ENCODE measurements at regions not wholly inside any gene's neighbourhood (a gene's known extent, or its start where the extent isn't known, plus 50 kb on each side); places are given as distances from the start of the nearest gene placed in this dataset.

DNA sequence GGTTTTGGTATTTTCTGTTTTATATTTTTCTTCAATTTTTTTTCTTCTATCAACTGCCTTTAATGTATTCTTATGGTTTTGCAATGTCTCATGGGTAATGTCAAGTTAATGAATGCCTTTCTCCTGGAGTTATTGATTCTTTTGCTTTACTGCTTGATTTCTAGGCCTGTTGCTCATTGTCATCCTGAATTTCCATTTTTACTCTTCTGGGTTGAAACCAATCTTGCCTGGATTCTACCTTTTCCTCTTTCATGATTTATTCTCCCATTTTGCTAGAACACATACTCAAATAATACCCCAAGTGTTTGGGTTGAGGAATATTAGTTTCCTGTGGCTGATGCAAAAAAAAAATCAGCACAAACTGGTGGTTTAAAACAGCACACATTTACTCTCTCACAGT, 315.2 kb upstream of the PDZRN3 start:
- no peak for DNase-seq
- H3K27ac ChIP-seq: no peak overlapping the region
- H3K27me3 ChIP-seq (replicated peaks in 1 of 7): no peaks in the 10 kb centered on the region
- intact Hi-C loops (cut with DNase I; ENCODE audit: low total_unique reads): no loop called here
- no peaks in the 10 kb centered on the region for H3K4me1 ChIP-seq
- no peaks in the 10 kb centered on the region for H3K36me3 ChIP-seq
- H3K9me3 ChIP-seq: peaks cover 0 to 17% (median 4%) of the 10 kb centered on the region in 8 donors
- TF ChIP-seq, protein P1, sequence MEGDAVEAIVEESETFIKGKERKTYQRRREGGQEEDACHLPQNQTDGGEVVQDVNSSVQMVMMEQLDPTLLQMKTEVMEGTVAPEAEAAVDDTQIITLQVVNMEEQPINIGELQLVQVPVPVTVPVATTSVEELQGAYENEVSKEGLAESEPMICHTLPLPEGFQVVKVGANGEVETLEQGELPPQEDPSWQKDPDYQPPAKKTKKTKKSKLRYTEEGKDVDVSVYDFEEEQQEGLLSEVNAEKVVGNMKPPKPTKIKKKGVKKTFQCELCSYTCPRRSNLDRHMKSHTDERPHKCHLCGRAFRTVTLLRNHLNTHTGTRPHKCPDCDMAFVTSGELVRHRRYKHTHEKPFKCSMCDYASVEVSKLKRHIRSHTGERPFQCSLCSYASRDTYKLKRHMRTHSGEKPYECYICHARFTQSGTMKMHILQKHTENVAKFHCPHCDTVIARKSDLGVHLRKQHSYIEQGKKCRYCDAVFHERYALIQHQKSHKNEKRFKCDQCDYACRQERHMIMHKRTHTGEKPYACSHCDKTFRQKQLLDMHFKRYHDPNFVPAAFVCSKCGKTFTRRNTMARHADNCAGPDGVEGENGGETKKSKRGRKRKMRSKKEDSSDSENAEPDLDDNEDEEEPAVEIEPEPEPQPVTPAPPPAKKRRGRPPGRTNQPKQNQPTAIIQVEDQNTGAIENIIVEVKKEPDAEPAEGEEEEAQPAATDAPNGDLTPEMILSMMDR (IDR thresholded peaks at IDR 0.05 in 8 of 11, conservative IDR thresholded peaks at IDR 0.05 in 3 of 11): no peak
- TF ChIP-seq POLR2AphosphoS5 (IDR thresholded peaks at IDR 0.05) (no peak), POLR2A (IDR thresholded peaks at IDR 0.05) (no peak)
- H3K4me3 ChIP-seq: no peak overlapping the region

DNA sequence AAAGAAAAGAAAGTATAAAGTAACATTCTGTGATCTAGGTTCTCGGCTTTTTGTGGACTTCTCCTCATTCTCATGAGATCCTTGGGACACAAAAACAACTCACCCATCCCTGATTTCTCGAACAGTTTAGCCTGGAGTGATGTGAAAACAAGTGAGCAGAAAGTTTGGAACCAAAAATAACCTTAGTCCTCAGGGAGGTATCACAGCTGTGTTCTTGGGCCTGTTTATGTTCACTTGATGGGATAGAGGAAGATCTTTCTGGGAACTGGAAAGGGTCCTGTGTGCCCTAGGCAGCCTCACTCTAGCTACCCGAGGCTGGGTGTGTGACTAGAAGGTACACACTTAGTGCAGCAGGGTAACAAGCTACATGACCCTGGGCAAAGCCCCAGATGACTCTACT, 308.8 kb upstream of the PDZRN3 start:
- H3K27me3 ChIP-seq (replicated peaks in 1 of 7): no peaks in the 10 kb centered on the region
- H3K27ac ChIP-seq: no peak overlapping the region
- H3K9me3 ChIP-seq: peaks cover 0 to 7% (median 0%) of the 10 kb centered on the region in 8 donors
- H3K4me3 ChIP-seq: no peak overlapping the region
- 43 to 69% (median 58%) methylated on average over 3 of the region's 3 CpGs for WGBS, 5 donors
- no peaks in the 10 kb centered on the region for H3K4me1 ChIP-seq
- no peak for TF ChIP-seq POLR2A (IDR thresholded peaks at IDR 0.05)
- TF ChIP-seq, protein P1 (IDR thresholded peaks at IDR 0.05 in 8 of 11, conservative IDR thresholded peaks at IDR 0.05 in 3 of 11): no peak
- no peak for TF ChIP-seq POLR2AphosphoS5 (IDR thresholded peaks at IDR 0.05)
- intact Hi-C loops (cut with DNase I; ENCODE audit: low total_unique reads): no loop called here
- DNase-seq: no peak
- H3K36me3 ChIP-seq: no peaks in the 10 kb centered on the region

DNA sequence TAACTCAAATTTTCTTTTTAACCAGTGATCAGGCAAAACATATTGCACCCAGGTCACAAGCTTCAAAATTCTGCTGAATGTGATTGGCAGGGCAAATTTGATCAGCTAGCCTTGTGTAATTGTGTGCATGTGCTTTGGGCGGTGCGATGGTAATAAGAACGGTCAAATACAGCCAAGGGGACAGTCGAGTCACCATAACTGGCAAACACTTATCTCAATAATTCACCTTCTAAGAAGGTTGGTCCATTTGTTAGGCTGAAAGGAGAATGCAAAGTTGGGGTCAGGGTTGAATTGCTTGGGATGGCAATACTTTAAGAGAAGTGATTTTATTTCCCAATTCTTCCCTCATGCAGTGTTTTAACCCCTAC, 302.4 kb upstream of the PDZRN3 start:
- intact Hi-C loops (cut with DNase I; ENCODE audit: low total_unique reads): no loop called here
- H3K9me3 ChIP-seq: peaks cover 0 to 12% (median 3%) of the 10 kb centered on the region in 8 donors
- no peaks in the 10 kb centered on the region for H3K36me3 ChIP-seq
- no peaks in the 10 kb centered on the region for H3K4me1 ChIP-seq
- H3K27ac ChIP-seq: no peak overlapping the region
- no peaks in the 10 kb centered on the region for H3K27me3 ChIP-seq (replicated peaks in 1 of 7)
- TF ChIP-seq, protein P1 (IDR thresholded peaks at IDR 0.05 in 8 of 11, conservative IDR thresholded peaks at IDR 0.05 in 3 of 11): no peak
- TF ChIP-seq POLR2AphosphoS5 (IDR thresholded peaks at IDR 0.05) (no peak), POLR2A (IDR thresholded peaks at IDR 0.05) (no peak)
- H3K4me3 ChIP-seq: no peak overlapping the region
- no peak for DNase-seq
- WGBS, 5 donors: 48 to 74% (median 69%) methylated on average over 4 of the region's 4 CpGs

DNA sequence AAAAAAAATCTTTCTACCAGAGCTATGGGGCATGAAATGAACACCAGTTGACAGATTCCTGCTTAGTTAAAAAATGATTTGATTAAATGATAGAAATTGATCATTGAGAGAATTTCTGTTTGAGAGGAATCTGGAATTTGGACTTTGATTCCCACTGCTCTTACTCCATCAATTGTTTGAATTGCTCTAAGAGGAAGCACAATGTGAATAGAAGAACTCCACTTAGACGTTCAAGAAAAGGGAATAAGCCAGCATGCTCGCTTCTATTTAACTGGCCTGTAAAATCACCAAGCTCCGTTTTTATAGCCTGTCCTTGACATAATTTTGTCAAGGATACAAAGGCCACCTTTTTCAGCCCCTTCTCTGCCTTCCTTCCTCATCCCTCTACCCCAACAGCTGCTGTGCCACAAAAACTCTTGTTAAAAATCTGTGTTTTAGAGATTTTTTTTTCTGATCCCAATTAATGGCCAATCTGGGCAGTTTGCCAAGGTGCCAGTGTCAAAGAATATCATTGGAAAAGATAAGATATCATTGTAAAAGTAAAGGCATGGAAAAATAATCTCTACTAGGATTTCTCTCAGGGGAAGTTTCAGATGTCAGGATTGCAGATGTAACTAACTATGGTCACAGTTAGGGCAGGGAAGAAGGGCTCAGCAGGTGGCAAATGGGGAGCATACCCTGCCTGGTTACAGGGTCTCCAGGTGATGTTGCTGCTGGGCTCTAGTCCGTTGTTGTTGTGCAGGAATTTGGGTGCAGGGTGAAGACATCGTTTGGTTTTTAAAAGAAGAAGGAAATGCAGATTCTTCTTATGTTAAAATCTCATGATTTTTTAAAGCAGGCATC, 301.8 kb upstream of the PDZRN3 start:
- TF ChIP-seq, protein P1 (IDR thresholded peaks at IDR 0.05 in 8 of 11, conservative IDR thresholded peaks at IDR 0.05 in 3 of 11): no peak
- TF ChIP-seq POLR2AphosphoS5 (IDR thresholded peaks at IDR 0.05) (no peak), POLR2A (IDR thresholded peaks at IDR 0.05) (no peak)
- 23 to 51% (median 38%) methylated on average over 5 of the region's 5 CpGs for WGBS, 5 donors
- Histone ChIP-seq H3K4me3 (no peak overlapping the region), H3K4me1 (no peaks in the 10 kb centered on the region), H3K36me3 (no peaks in the 10 kb centered on the region), H3K9me3 (peaks cover 0 to 17% (median 5%) of the 10 kb centered on the region in 8 donors), H3K27me3 (replicated peaks in 1 of 7) (no peaks in the 10 kb centered on the region), H3K27ac (no peak overlapping the region)
- DNase-seq: no peak
- intact Hi-C loops (cut with DNase I; ENCODE audit: low total_unique reads): no loop called here
